HL-60 (cell line): ENCODE measurements at regions not wholly inside any gene's neighbourhood (a gene's known extent, or its start where the extent isn't known, plus 50 kb on each side); places are given as distances from the start of the nearest gene placed in this dataset.

Source experiments
- CTCF ChIP-seq: IDR thresholded peaks from one replicate; pipeline ENCODE4 v1.5.1; 2011; ENCODE audit warnings: low read length, control low read depth, inconsistent platforms; ENCODE audit not compliant: insufficient read depth
- GABPA ChIP-seq: IDR thresholded peaks from 2 replicates; pipeline ENCODE4 v1.6.1; 2012; ENCODE audit warnings: low read depth
- POLR2AphosphoS5 ChIP-seq: IDR thresholded peaks from 2 replicates; pipeline ENCODE4 v1.6.1; 2012; ENCODE audit warnings: low read depth
- REST ChIP-seq: IDR thresholded peaks from 2 replicates; pipeline ENCODE4 v1.6.1; 2012; ENCODE audit warnings: low read depth; ENCODE audit not compliant: insufficient replicate concordance

- TF ChIP-seq CTCF (no peak), REST (no peak), POLR2AphosphoS5 (no peak), GABPA (no peak)
Observed at GRCh38 chr3:55297706-55298105, 189.4 kb downstream of the WNT5A start.
